ENCODE measurements at regions not wholly inside any gene's neighbourhood (a gene's known extent, or its start where the extent isn't known, plus 50 kb on each side); places are given as distances from the start of the nearest gene placed in this dataset.

GRCh38 chr3:146831659-146832058 is 226.5 kb upstream of the PLSCR5 start:
- TF ChIP-seq CTCF (IDR thresholded peaks at IDR 0.05): no peak
- Histone ChIP-seq H3K4me1 (no peaks in the 10 kb centered on the region), H3K9me3 (no peaks in the 10 kb centered on the region), H3K27ac (no peak overlapping the region), H3K4me3 (no peak overlapping the region), H3K36me3 (ENCODE audit: insufficient read depth in 1 of 2, low read depth in 1 of 2) (no peaks in the 10 kb centered on the region), H3K27me3 (ENCODE audit: insufficient read depth in 3 of 3, low read length in 2 of 3) (no peaks in the 10 kb centered on the region)
- DNase-seq (no peak), ATAC-seq (no peak)
- intact Hi-C loops (cut with DNase I): no loop called here
- 84 to 91% (median 91%) methylated on average over 1 of the region's 1 CpG for WGBS, 3 donors

- no peaks in the 10 kb centered on the region for H3K36me3 ChIP-seq (ENCODE audit: insufficient read depth in 1 of 2, low read depth in 1 of 2)
- no peak for TF ChIP-seq CTCF (IDR thresholded peaks at IDR 0.05)
- H3K9me3 ChIP-seq: no peaks in the 10 kb centered on the region
- no peaks in the 10 kb centered on the region for H3K27me3 ChIP-seq (ENCODE audit: insufficient read depth in 3 of 3, low read length in 2 of 3)
- DNase-seq (no peak), ATAC-seq (no peak)
- H3K4me3 ChIP-seq: no peak overlapping the region
- intact Hi-C loops (cut with DNase I): no loop called here
- H3K4me1 ChIP-seq: no peaks in the 10 kb centered on the region
- H3K27ac ChIP-seq: no peak overlapping the region
Measured at GRCh38 chr3:146830231-146830630, 225.1 kb upstream of the PLSCR5 start.

- no peaks in the 10 kb centered on the region for H3K36me3 ChIP-seq (ENCODE audit: insufficient read depth in 1 of 2, low read depth in 1 of 2)
- H3K9me3 ChIP-seq: no peaks in the 10 kb centered on the region
- H3K27me3 ChIP-seq (ENCODE audit: insufficient read depth in 3 of 3, low read length in 2 of 3): no peaks in the 10 kb centered on the region
- ATAC-seq (no peak), DNase-seq (no peak)
- no peak overlapping the region for H3K27ac ChIP-seq
- H3K4me3 ChIP-seq: no peak overlapping the region
- intact Hi-C loops (cut with DNase I): no loop called here
- WGBS, 3 donors: 21 to 24% (median 23%) methylated on average over 1 of the region's 1 CpG
- no peaks in the 10 kb centered on the region for H3K4me1 ChIP-seq
- TF ChIP-seq CTCF (IDR thresholded peaks at IDR 0.05): no peak
Measured at GRCh38 chr3:146827836-146828235, 222.7 kb upstream of the PLSCR5 start.

- Histone ChIP-seq H3K4me3 (no peak overlapping the region), H3K9me3 (no peaks in the 10 kb centered on the region), H3K27me3 (ENCODE audit: insufficient read depth in 3 of 3, low read length in 2 of 3) (no peaks in the 10 kb centered on the region), H3K27ac (no peak overlapping the region), H3K4me1 (no peaks in the 10 kb centered on the region), H3K36me3 (ENCODE audit: insufficient read depth in 1 of 2, low read depth in 1 of 2) (no peaks in the 10 kb centered on the region)
- WGBS, 3 donors: 40 to 80% (median 42%) methylated on average over 1 of the region's 1 CpG
- intact Hi-C loops (cut with DNase I): no loop called here
- DNase-seq (no peak), ATAC-seq (peak in 2 of 4 donors; percentile 60 to 67)
- TF ChIP-seq CTCF (IDR thresholded peaks at IDR 0.05): no peak
Measured at GRCh38 chr3:146823622-146824021, 218.5 kb upstream of the PLSCR5 start.

GRCh38 chr3:146818866-146819265 is 213.7 kb upstream of the PLSCR5 start:
- DNase-seq: no peak
- Histone ChIP-seq H3K27me3 (ENCODE audit: insufficient read depth in 3 of 3, low read length in 2 of 3) (no peaks in the 10 kb centered on the region), H3K9me3 (no peaks in the 10 kb centered on the region), H3K27ac (no peak overlapping the region), H3K36me3 (ENCODE audit: insufficient read depth in 1 of 2, low read depth in 1 of 2) (no peaks in the 10 kb centered on the region), H3K4me1 (no peaks in the 10 kb centered on the region), H3K4me3 (no peak overlapping the region)
- TF ChIP-seq CTCF (IDR thresholded peaks at IDR 0.05): no peak
- no peak for ATAC-seq
- 63 to 69% (median 67%) methylated on average over 3 of the region's 3 CpGs for WGBS, 3 donors
- intact Hi-C loops (cut with DNase I): loop anchor here (5.0 kb wide), 1 partner anchor 373 kb away; no protein-coding TSS in a partner anchor

All from psoas muscle (tissue), 7 donors.